Retinal pigment epithelial cell (primary cell): ENCODE measurements at regions not wholly inside any gene's neighbourhood (a gene's known extent, or its start where the extent isn't known, plus 50 kb on each side); places are given as distances from the start of the nearest gene placed in this dataset.
A peak's percentile ranks its signal among the peaks of the same experiment; 100 is the strongest.
"Not testable (repeated sequence)": the region's sequence is repeated elsewhere in the genome, so short reads cannot be mapped to it uniquely, and the experiment has no call there.

Experiments
- DNase-seq: peaks from one replicate; pipeline ENCODE4 v3.0.0-alpha.2; 2010; ENCODE audit warnings: low read depth
- H3K4me3 ChIP-seq: 2 replicates; pipeline ENCODE4 v1.5.1; 2011; ENCODE audit warnings: mild to moderate bottlenecking, low read length, control low read depth, moderate library complexity
- CTCF ChIP-seq: conservative IDR thresholded peaks from 2 replicates; pipeline ENCODE4 v1.5.1; 2011; ENCODE audit warnings: low read depth, low read length, control low read depth, inconsistent platforms

DNA sequence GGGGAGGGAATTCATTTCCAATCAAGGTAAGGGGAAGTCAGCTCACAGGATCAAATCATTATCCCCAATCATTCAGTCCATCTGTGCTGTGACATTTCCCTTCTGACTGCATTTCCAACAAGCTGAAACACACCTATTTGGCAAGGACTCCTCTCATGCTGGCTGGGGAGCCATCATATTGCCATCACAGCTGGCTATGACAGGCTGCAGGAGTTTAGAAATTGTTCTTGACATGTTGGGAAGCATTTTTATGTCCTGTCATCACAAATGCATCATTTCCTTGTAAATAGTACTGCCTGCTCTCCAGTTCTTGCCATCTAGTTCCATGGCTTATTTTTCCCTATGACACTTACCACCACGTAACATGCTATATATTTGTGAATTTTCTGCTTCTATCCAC, 113.9 kb upstream of the TMEM170B start:
- no peak overlapping the region for H3K4me3 ChIP-seq
- no peak for TF ChIP-seq CTCF
- no peak for DNase-seq

DNA sequence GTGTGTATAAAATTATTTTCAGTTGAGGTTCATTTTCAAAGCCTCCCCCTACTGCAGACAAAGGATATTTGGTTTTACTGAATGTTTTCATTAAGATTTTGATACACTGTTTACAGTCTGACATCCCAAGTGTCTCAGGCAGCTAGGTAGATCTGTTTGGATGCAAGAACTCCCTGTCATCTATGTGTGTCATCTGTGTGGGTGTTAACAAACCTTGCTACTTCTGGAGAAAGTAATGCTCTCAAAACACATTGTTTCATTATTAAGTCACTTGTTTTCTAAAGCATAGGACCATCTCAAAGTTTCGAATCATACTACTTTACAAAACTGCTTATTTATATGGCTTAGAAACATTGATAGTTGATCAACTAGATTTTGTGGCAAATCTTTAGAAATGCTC, 114.5 kb upstream of the TMEM170B start:
- no peak overlapping the region for H3K4me3 ChIP-seq
- no peak for DNase-seq
- TF ChIP-seq CTCF = no peak

DNA sequence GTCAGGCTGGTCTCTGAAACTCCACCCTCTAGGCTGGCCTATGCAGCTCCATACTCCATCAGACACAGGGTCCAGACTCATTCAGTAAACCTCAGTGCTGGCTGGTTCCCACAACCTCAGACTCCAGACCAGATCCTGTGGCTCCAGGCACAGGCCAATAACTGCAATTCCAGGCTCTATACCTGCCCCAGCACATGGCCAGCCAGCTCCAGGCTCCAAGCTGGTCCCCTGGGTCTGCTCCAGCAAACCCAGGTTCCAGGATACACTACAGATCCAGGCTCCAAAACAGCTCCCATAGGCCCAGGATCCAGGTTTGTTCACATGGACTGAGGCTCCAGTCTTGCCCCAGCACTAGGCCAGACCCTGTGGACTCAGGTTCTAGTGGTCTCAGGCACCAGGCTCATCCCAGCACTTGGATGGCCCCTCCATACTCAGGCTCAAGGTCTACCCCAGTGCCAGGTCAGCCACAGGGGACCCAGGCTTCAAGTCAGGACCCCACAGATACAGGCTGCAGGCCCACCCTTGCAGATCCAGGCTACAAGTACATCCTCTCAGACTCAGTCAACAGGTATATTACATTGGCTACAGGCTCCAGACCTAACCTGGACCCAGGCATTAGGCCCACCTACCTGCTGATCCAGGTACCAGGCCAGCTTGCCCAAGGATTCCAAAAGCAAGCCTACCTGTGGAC, 117.6 kb upstream of the TMEM170B start:
- H3K4me3 ChIP-seq = no peak overlapping the region
- no peak for DNase-seq
- no peak for TF ChIP-seq CTCF

GRCh38 chr6:11418290-11418905, 119.2 kb upstream of the TMEM170B start:
- no peak overlapping the region for H3K4me3 ChIP-seq
- no peak for DNase-seq
- no peak for TF ChIP-seq CTCF

GRCh38 chr6:11416936-11417576, 120.5 kb upstream of the TMEM170B start:
- TF ChIP-seq CTCF = no peak
- DNase-seq = no peak
- H3K4me3 ChIP-seq = no peak overlapping the region

DNA sequence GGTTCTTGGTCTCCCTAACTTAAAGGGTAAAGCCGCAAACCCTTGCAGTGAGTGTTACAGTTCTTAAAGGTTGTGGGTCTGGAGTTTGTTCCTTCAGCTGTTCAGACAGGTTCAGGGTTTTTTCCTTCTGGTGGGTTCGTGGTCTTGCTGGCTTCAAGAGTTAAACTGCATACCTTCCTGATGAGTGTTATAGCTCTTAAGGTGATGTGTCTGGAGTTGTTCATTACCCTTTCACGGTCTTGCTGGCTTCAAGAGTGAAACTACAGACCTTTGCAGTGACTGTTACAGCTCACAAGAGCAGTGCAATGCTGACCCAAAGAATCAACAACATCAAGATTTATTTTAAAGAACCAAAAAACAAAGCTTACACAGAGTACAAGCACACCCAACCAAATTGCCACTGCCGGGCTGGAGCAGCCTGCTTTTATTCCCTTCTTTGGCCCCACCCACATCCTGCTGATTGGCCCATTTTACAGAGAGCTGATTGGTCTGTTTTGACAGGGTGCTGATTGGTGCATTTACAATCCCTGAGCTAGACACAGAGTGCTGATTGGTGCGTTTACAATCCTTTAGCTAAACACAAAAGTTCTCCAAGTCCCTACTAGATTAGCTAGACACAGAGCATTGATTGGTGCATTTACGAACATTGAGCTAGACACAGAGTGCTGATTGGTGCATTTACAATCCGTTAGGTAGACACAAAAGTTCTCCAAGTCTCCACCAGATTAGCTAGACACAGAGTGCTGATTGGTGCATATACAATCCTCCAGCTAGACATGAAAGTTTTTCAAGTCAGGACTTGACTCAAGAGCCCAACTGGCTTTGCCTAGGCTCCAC, 121.2 kb upstream of the TMEM170B start:
- DNase-seq = peak; percentile 67
- not testable (repeated sequence) for H3K4me3 ChIP-seq

DNA sequence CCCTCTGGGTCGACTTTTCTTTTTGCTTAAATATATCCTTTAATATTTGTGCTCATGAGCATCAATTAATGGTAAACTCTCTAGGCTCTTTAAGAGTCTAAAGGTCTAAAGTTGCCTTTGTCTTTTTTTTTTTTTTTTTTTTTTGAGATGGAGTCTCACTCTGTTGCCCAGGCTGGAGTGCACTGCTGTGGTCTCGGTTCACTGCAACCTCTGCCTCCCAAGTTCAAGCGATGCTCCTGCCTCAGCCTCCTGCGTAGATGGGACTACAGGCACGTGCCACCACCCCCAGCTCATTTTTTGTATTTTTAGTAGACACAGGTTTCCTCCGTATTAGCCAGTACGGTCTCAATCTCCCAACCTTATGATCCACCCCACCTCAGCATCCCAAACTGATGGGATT, 122.0 kb upstream of the TMEM170B start:
- TF ChIP-seq CTCF = no peak
- DNase-seq = no peak
- H3K4me3 ChIP-seq = no peak overlapping the region
